ENCODE measurements at regions not wholly inside any gene's neighbourhood (a gene's known extent, or its start where the extent isn't known, plus 50 kb on each side); places are given as distances from the start of the nearest gene placed in this dataset.

DNA sequence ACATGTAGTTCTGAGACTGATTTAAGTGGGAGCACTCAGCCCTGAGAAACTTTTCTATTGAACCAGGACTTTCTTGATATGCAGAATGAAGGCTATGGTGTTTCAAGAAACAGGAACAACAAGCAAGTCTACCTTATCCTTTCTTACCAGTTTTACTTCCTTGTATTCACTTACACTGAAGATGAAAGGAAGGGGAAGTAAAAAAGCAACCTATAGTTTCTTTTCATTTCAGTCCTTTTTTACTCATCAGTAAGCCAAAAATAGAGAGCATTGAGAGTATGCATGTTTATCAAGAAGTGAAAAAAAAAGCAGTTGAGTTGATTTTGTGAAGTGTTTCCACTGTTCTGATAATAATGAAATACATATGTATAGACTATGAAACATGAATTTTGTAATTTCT, 1010.3 kb downstream of the AMY1C start:
- H3K4me1 ChIP-seq = no peaks in the 10 kb centered on the region
- TF ChIP-seq POLR2A (IDR thresholded peaks at IDR 0.05) = no peak
- TF ChIP-seq, protein P1, sequence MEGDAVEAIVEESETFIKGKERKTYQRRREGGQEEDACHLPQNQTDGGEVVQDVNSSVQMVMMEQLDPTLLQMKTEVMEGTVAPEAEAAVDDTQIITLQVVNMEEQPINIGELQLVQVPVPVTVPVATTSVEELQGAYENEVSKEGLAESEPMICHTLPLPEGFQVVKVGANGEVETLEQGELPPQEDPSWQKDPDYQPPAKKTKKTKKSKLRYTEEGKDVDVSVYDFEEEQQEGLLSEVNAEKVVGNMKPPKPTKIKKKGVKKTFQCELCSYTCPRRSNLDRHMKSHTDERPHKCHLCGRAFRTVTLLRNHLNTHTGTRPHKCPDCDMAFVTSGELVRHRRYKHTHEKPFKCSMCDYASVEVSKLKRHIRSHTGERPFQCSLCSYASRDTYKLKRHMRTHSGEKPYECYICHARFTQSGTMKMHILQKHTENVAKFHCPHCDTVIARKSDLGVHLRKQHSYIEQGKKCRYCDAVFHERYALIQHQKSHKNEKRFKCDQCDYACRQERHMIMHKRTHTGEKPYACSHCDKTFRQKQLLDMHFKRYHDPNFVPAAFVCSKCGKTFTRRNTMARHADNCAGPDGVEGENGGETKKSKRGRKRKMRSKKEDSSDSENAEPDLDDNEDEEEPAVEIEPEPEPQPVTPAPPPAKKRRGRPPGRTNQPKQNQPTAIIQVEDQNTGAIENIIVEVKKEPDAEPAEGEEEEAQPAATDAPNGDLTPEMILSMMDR (IDR thresholded peaks at IDR 0.05) = no peak
- no peak for TF ChIP-seq POLR2AphosphoS5 (IDR thresholded peaks at IDR 0.05; ENCODE audit: insufficient read depth in 1 of 2, low read depth in 1 of 2)
- H3K9me3 ChIP-seq = no peaks in the 10 kb centered on the region
- H3K36me3 ChIP-seq = no peaks in the 10 kb centered on the region
- intact Hi-C loops (cut with DNase I) = no loop called here
- H3K27me3 ChIP-seq = no peaks in the 10 kb centered on the region
- H3K4me3 ChIP-seq = no peak overlapping the region
- DNase-seq (ENCODE audit: extremely low spot score in 2 of 2) = no peak
- H3K27ac ChIP-seq = no peak overlapping the region

GRCh38 chr1:104761961-104762570, 1012.4 kb downstream of the AMY1C start:
- no peak for DNase-seq (ENCODE audit: extremely low spot score in 2 of 2)
- intact Hi-C loops (cut with DNase I) = no loop called here
- no peak overlapping the region for H3K4me3 ChIP-seq
- H3K27me3 ChIP-seq = no peaks in the 10 kb centered on the region
- H3K4me1 ChIP-seq = no peaks in the 10 kb centered on the region
- H3K9me3 ChIP-seq = no peaks in the 10 kb centered on the region
- H3K36me3 ChIP-seq = no peaks in the 10 kb centered on the region
- H3K27ac ChIP-seq = no peak overlapping the region
- no peak for TF ChIP-seq POLR2AphosphoS5 (IDR thresholded peaks at IDR 0.05; ENCODE audit: insufficient read depth in 1 of 2, low read depth in 1 of 2)
- TF ChIP-seq POLR2A (IDR thresholded peaks at IDR 0.05) = no peak
- TF ChIP-seq, protein P1 (IDR thresholded peaks at IDR 0.05) = no peak

GRCh38 chr1:104765085-104765484, 1015.4 kb downstream of the AMY1C start:
- Histone ChIP-seq H3K27me3 (no peaks in the 10 kb centered on the region), H3K4me3 (no peak overlapping the region), H3K4me1 (no peaks in the 10 kb centered on the region), H3K36me3 (no peaks in the 10 kb centered on the region), H3K27ac (no peak overlapping the region), H3K9me3 (no peaks in the 10 kb centered on the region)
- DNase-seq (ENCODE audit: extremely low spot score in 2 of 2) = no peak
- intact Hi-C loops (cut with DNase I) = no loop called here
- TF ChIP-seq POLR2AphosphoS5 (IDR thresholded peaks at IDR 0.05; ENCODE audit: insufficient read depth in 1 of 2, low read depth in 1 of 2) (no peak), POLR2A (IDR thresholded peaks at IDR 0.05) (no peak)
- TF ChIP-seq, protein P1 (IDR thresholded peaks at IDR 0.05) = no peak

GRCh38 chr1:104768466-104768865, 1018.8 kb downstream of the AMY1C start:
- no peak for DNase-seq (ENCODE audit: extremely low spot score in 2 of 2)
- Histone ChIP-seq H3K36me3 (no peaks in the 10 kb centered on the region), H3K27ac (no peak overlapping the region), H3K9me3 (no peaks in the 10 kb centered on the region), H3K4me3 (no peak overlapping the region), H3K4me1 (no peaks in the 10 kb centered on the region), H3K27me3 (no peaks in the 10 kb centered on the region)
- intact Hi-C loops (cut with DNase I) = no loop called here
- no peak for TF ChIP-seq POLR2A (IDR thresholded peaks at IDR 0.05)

DNA sequence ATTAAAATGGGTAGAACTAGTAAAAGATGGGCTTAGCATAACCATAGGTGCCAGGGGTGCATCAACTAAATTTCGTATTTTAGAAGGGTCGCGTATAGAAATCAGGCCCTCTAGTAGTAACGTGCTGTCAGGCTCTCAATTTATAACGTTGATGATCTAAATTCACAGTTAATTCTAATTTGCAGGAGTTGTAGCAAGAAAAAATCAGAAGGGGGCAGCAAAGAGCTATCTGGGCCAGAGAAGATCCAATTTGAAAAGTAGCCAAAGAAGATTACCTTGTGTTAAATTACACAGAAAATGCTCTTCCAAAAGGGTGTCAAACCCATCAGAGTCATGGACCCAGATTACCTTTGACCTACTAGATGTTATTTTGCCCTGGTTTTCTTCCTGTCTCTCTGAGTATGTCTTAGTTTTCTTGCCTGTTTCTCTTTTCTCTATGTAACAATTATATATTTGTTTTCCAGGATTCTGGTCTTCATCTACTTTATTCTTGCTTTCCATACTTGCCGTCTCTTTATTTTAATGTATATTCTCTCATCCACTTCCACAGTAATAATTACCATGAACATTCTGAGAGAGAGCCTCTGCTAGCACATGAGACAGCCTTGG, 1030.9 kb downstream of the AMY1C start:
- Histone ChIP-seq H3K27ac (no peak overlapping the region), H3K36me3 (no peaks in the 10 kb centered on the region), H3K4me3 (no peak overlapping the region), H3K9me3 (no peaks in the 10 kb centered on the region), H3K4me1 (no peaks in the 10 kb centered on the region), H3K27me3 (no peaks in the 10 kb centered on the region)
- no peak for TF ChIP-seq POLR2A (IDR thresholded peaks at IDR 0.05)
- TF ChIP-seq, protein P1 (IDR thresholded peaks at IDR 0.05) = peak in 1 of 3 experiments; percentile 25
- TF ChIP-seq POLR2AphosphoS5 (IDR thresholded peaks at IDR 0.05; ENCODE audit: insufficient read depth in 1 of 2, low read depth in 1 of 2) = no peak
- intact Hi-C loops (cut with DNase I) = no loop called here
- DNase-seq (ENCODE audit: extremely low spot score in 2 of 2) = no peak
